Activated CD8-positive, alpha-beta T cell treated with anti-CD3 and anti-CD28 coated beads for 36 hours (primary cell): ENCODE measurements at regions not wholly inside any gene's neighbourhood (a gene's known extent, or its start where the extent isn't known, plus 50 kb on each side); places are given as distances from the start of the nearest gene placed in this dataset.

Source experiments
- ATAC-seq: fragments of 200-7000 bp; cut with Tn5 transposase; one replicate; pipeline ENCODE4 v1.10.0; 2021; ENCODE audit warnings: mild to moderate bottlenecking, moderate library complexity
- CTCF ChIA-PET: fragments of 350-600 bp; sonication (Branson Sonifier 250); formaldehyde crosslinking; loops from one replicate; lab custom pipeline; 2021; ENCODE audit warnings: antibody characterized with exemption; lab: Charles Lee
- POLR2A ChIA-PET: fragments of 350-600 bp; sonication (Branson Sonifier 250); formaldehyde crosslinking; loops from one replicate; lab custom pipeline; 2021; ENCODE audit warnings: antibody characterized with exemption; lab: Charles Lee
- DNase-seq: peaks from one replicate; pipeline ENCODE4 v3.0.0-alpha.2; 2020
- H3K27ac Mint-ChIP-seq: one replicate; pipeline ENCODE4 v1.8.0; 2021; ENCODE audit warnings: mild to moderate bottlenecking, mixed read lengths
- H3K27me3 Mint-ChIP-seq: one replicate; pipeline ENCODE4 v1.8.0; 2021; ENCODE audit warnings: mixed read lengths
- H3K36me3 Mint-ChIP-seq: one replicate; pipeline ENCODE4 v1.8.0; 2021; ENCODE audit warnings: low read depth, mixed read lengths
- H3K4me1 Mint-ChIP-seq: one replicate; pipeline ENCODE4 v1.8.0; 2021; ENCODE audit warnings: low read depth, mixed read lengths
- H3K4me3 Mint-ChIP-seq: one replicate; pipeline ENCODE4 v1.8.0; 2021; ENCODE audit warnings: mild to moderate bottlenecking, moderate library complexity, mixed read lengths
- H3K9me3 Mint-ChIP-seq: one replicate; pipeline ENCODE4 v1.8.0; 2021; ENCODE audit warnings: mixed read lengths
- CTCF ChIP-seq: fragments of 200-600 bp; IDR thresholded peaks from one replicate; pipeline ENCODE4 v1.8.0; 2022; ENCODE audit warnings: antibody characterized with exemption, mild to moderate bottlenecking
- intact Hi-C: fragments of 100-400 bp; cut with micrococcal nuclease; formaldehyde crosslinking; loops from one replicate; pipeline ENCODE4 v1.10.0; 2022

- DNase-seq (no peak), ATAC-seq (no peak)
- Mint-ChIP-seq H3K4me1 (peaks cover 30% of the 10 kb centered on the region), H3K27ac (no peak overlapping the region), H3K36me3 (no peaks in the 10 kb centered on the region), H3K4me3 (no peak overlapping the region), H3K9me3 (no peaks in the 10 kb centered on the region), H3K27me3 (peaks cover 2% of the 10 kb centered on the region)
- ChIA-PET POLR2A (no interaction called here), CTCF (interaction anchor here (0.9 to 6.1 kb wide), 5 partner anchors 9 to 618 kb away, joined by 3 to 21 read pairs (median 3); no protein-coding TSS in a partner anchor)
- intact Hi-C loops: loop anchor here (5.0 to 10.0 kb wide), 2 partner anchors 450 to 618 kb away; no protein-coding TSS in a partner anchor
- TF ChIP-seq CTCF: no peak
These were observed 409.0 kb downstream of the COG6 start for GRCh38 chr13:40064154-40065097.

- peak overlapping the region; percentile 66 for H3K27ac Mint-ChIP-seq
- no peaks in the 10 kb centered on the region for H3K27me3 Mint-ChIP-seq
- ChIA-PET CTCF (interaction anchor here (0.6 to 3.1 kb wide), 75 partner anchors 10 to 615 kb away, joined by 3 to 35 read pairs (median 4); no protein-coding TSS in a partner anchor), POLR2A (interaction anchor here (0.7 to 1.1 kb wide), 4 partner anchors 20 to 1390 kb away, joined by 3 read pairs; no protein-coding TSS in a partner anchor)
- intact Hi-C loops: loop anchor here (5.0 to 10.0 kb wide), 2 partner anchors 445 to 613 kb away; no protein-coding TSS in a partner anchor
- no peak overlapping the region for H3K4me3 Mint-ChIP-seq
- ATAC-seq: peak; percentile 87
- peak; percentile 78 for TF ChIP-seq CTCF
- H3K9me3 Mint-ChIP-seq: no peaks in the 10 kb centered on the region
- no peaks in the 10 kb centered on the region for H3K36me3 Mint-ChIP-seq
- H3K4me1 Mint-ChIP-seq: peaks cover 25% of the 10 kb centered on the region
- DNase-seq: peak; percentile 81
These were observed 413.9 kb downstream of the COG6 start for GRCh38 chr13:40069173-40070044.

- Mint-ChIP-seq H3K27ac (no peak overlapping the region), H3K9me3 (no peaks in the 10 kb centered on the region), H3K36me3 (no peaks in the 10 kb centered on the region), H3K4me3 (no peak overlapping the region), H3K27me3 (no peaks in the 10 kb centered on the region), H3K4me1 (peaks cover 20% of the 10 kb centered on the region)
- ChIA-PET CTCF (interaction anchor here (1.0 to 3.1 kb wide), 17 partner anchors 9 to 614 kb away, joined by 3 to 35 read pairs (median 7); no protein-coding TSS in a partner anchor), POLR2A (no interaction called here)
- peak; percentile 12 for ATAC-seq
- intact Hi-C loops: no loop called here
- no peak for TF ChIP-seq CTCF
- DNase-seq: no peak
These were observed 414.9 kb downstream of the COG6 start for GRCh38 chr13:40070357-40070756.

- no peak overlapping the region for H3K27ac Mint-ChIP-seq
- TF ChIP-seq CTCF: no peak
- H3K4me1 Mint-ChIP-seq: peaks cover 24% of the 10 kb centered on the region
- no peak overlapping the region for H3K4me3 Mint-ChIP-seq
- CTCF ChIA-PET: no interaction called here
- H3K9me3 Mint-ChIP-seq: no peaks in the 10 kb centered on the region
- H3K36me3 Mint-ChIP-seq: no peaks in the 10 kb centered on the region
- intact Hi-C loops: no loop called here
- H3K27me3 Mint-ChIP-seq: no peaks in the 10 kb centered on the region
- DNase-seq (no peak), ATAC-seq (no peak)
- POLR2A ChIA-PET: no interaction called here
These were observed 417.2 kb downstream of the COG6 start for GRCh38 chr13:40072663-40073120.
